Thoracic aorta (tissue), 2 donors: ENCODE measurements at regions not wholly inside any gene's neighbourhood (a gene's known extent, or its start where the extent isn't known, plus 50 kb on each side); places are given as distances from the start of the nearest gene placed in this dataset.

Source experiments
- ATAC-seq: fragments of 150-250 bp; one replicate; pipeline ENCODE4 v1.8.0; 2017; ENCODE audit warnings: low read depth; ENCODE audit not compliant: insufficient number of reproducible peaks, low FRiP score
- DNase-seq: peaks from one replicate; pipeline ENCODE4 v3.0.0-alpha.2; 2020; ENCODE audit warnings: low spot score
- H3K27ac ChIP-seq, 2 donors: fragments of 200-600 bp; sonication (generic); 1 replicate in 1 of 2; 2 replicates in 1 of 2; pipeline ENCODE4 v1.5.1; 2016; ENCODE audit warnings: mild to moderate bottlenecking in 2 of 2, moderate library complexity in 2 of 2
- H3K27me3 ChIP-seq: fragments of 200-600 bp; sonication (generic); replicated peaks from 2 replicates; pipeline ENCODE4 v1.6.0; 2016; ENCODE audit warnings: mild to moderate bottlenecking; ENCODE audit not compliant: insufficient read depth
- H3K36me3 ChIP-seq: fragments of 200-600 bp; sonication (generic); one replicate; pipeline ENCODE4 v1.5.1; 2016
- H3K4me1 ChIP-seq, 2 donors: fragments of 200-600 bp; sonication (generic); 1 replicate in 1 of 2; 2 replicates in 1 of 2; pipeline versions ENCODE4 v1.5.1 to v1.6.0; 2016; ENCODE audit warnings: low read depth in 2 of 2, mild to moderate bottlenecking in 1 of 2; ENCODE audit not compliant: control insufficient read depth in 1 of 2
- H3K4me3 ChIP-seq: fragments of 200-600 bp; sonication (generic); 2 replicates; pipeline ENCODE4 v1.5.1; 2016; ENCODE audit warnings: mild to moderate bottlenecking
- H3K9me3 ChIP-seq: fragments of 200-600 bp; sonication (generic); 2 replicates; pipeline ENCODE4 v1.5.1; 2016
- CTCF ChIP-seq: fragments of 200-600 bp; sonication (generic); IDR thresholded peaks from one replicate; pipeline ENCODE4 v1.5.1; 2019; ENCODE audit warnings: antibody characterized with exemption

GRCh38 chr2:129798301-129798581 lies 181.2 kb upstream of the RAB6C start:
- no peak overlapping the region for H3K4me3 ChIP-seq
- no peaks in the 10 kb centered on the region for H3K36me3 ChIP-seq
- no peaks in the 10 kb centered on the region for H3K27me3 ChIP-seq
- no peak overlapping the region for H3K27ac ChIP-seq
- no peak for TF ChIP-seq CTCF
- no peak for ATAC-seq
- no peaks in the 10 kb centered on the region for H3K4me1 ChIP-seq
- DNase-seq: no peak
- H3K9me3 ChIP-seq: no peaks in the 10 kb centered on the region

- Histone ChIP-seq H3K4me3 (no peak overlapping the region), H3K27me3 (no peaks in the 10 kb centered on the region), H3K27ac (no peak overlapping the region), H3K9me3 (no peaks in the 10 kb centered on the region), H3K36me3 (no peaks in the 10 kb centered on the region), H3K4me1 (no peaks in the 10 kb centered on the region)
- no peak for DNase-seq
- no peak for TF ChIP-seq CTCF
- no peak for ATAC-seq
These were observed 180.8 kb upstream of the RAB6C start for GRCh38 chr2:129798626-129799025.

GRCh38 chr2:129799036-129799958 lies 180.2 kb upstream of the RAB6C start:
- no peak for DNase-seq
- ATAC-seq: no peak
- Histone ChIP-seq H3K36me3 (no peaks in the 10 kb centered on the region), H3K4me3 (no peak overlapping the region), H3K27ac (no peak overlapping the region), H3K9me3 (no peaks in the 10 kb centered on the region), H3K4me1 (no peaks in the 10 kb centered on the region), H3K27me3 (no peaks in the 10 kb centered on the region)
- TF ChIP-seq CTCF: no peak

GRCh38 chr2:129800285-129800684 lies 179.2 kb upstream of the RAB6C start:
- Histone ChIP-seq H3K36me3 (no peaks in the 10 kb centered on the region), H3K9me3 (no peaks in the 10 kb centered on the region), H3K4me1 (no peaks in the 10 kb centered on the region), H3K4me3 (no peak overlapping the region), H3K27me3 (no peaks in the 10 kb centered on the region), H3K27ac (no peak overlapping the region)
- no peak for TF ChIP-seq CTCF
- DNase-seq: no peak
- no peak for ATAC-seq

GRCh38 chr2:129800686-129801085 lies 178.8 kb upstream of the RAB6C start:
- Histone ChIP-seq H3K9me3 (no peaks in the 10 kb centered on the region), H3K27me3 (no peaks in the 10 kb centered on the region), H3K36me3 (no peaks in the 10 kb centered on the region), H3K4me1 (no peaks in the 10 kb centered on the region), H3K27ac (no peak overlapping the region), H3K4me3 (no peak overlapping the region)
- DNase-seq: no peak
- TF ChIP-seq CTCF: no peak
- no peak for ATAC-seq
